ENCODE measurements at regions not wholly inside any gene's neighbourhood (a gene's known extent, or its start where the extent isn't known, plus 50 kb on each side); places are given as distances from the start of the nearest gene placed in this dataset.

DNA sequence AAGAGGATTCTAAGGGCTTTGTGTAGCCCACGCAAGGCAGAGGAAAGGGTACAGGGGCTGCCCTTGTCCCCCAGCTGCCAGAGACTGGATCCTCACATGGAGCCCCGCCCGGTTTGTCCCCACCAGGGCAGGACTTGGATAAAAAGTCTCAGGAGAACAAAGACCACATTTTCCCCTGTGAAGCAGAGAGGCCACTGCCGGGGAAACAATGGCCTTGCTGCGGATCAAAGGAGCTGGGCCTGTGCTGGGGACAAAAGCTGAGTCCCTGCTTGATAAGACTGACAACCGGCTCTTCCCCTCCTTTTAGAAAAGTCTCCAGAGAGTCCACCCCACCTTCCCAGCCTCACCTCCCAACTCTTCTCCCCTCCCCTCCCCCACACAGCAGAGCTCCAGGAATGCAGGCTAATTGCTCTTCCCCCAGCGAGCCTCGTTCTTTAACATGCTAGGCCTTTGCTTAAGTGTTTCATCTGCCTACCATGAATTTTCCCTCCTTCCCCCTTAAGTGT, 142.4 kb downstream of the PLPP3 start:
- DNase-seq (ENCODE audit: extremely low read depth, insufficient read length) = no peak
- TF ChIP-seq, protein P1, sequence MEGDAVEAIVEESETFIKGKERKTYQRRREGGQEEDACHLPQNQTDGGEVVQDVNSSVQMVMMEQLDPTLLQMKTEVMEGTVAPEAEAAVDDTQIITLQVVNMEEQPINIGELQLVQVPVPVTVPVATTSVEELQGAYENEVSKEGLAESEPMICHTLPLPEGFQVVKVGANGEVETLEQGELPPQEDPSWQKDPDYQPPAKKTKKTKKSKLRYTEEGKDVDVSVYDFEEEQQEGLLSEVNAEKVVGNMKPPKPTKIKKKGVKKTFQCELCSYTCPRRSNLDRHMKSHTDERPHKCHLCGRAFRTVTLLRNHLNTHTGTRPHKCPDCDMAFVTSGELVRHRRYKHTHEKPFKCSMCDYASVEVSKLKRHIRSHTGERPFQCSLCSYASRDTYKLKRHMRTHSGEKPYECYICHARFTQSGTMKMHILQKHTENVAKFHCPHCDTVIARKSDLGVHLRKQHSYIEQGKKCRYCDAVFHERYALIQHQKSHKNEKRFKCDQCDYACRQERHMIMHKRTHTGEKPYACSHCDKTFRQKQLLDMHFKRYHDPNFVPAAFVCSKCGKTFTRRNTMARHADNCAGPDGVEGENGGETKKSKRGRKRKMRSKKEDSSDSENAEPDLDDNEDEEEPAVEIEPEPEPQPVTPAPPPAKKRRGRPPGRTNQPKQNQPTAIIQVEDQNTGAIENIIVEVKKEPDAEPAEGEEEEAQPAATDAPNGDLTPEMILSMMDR (IDR thresholded peaks at IDR 0.05; ENCODE audit: insufficient read depth, low read length, poor library complexity, severe bottlenecking) = no peak
- no peaks in the 10 kb centered on the region; the same call in 1 of the 2 replicates for H3K27me3 ChIP-seq (replicated peaks; ENCODE audit: control insufficient read depth, insufficient read depth, low read length)
- H3K4me3 ChIP-seq (replicated peaks; ENCODE audit: low read depth, low read length) = no peak overlapping the region
- H3K36me3 ChIP-seq (ENCODE audit: control insufficient read depth, insufficient read depth, low read length) = no peaks in the 10 kb centered on the region

DNA sequence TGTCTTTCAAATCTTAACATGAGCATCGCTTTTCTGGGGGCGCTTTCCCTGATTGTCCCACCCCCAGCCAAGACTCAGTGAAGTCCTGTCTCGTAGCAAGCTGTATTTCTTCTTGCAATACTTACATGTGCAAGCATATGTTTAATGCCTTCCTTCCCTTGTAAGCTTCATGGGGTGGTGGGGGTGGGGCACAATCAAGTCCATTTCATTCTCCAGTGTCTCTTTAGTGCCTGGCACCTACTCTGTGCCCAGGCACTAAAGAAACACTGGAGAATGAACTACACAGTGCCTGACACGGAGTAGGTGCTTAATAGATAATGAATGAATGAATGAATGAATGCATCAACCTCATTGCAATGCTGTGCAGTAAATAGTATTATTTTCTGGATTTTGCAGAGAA, 143.1 kb downstream of the PLPP3 start:
- DNase-seq (ENCODE audit: extremely low read depth, insufficient read length) = no peak
- H3K36me3 ChIP-seq (ENCODE audit: control insufficient read depth, insufficient read depth, low read length) = no peaks in the 10 kb centered on the region
- H3K27me3 ChIP-seq (replicated peaks; ENCODE audit: control insufficient read depth, insufficient read depth, low read length) = no peaks in the 10 kb centered on the region; the same call in 1 of the 2 replicates
- TF ChIP-seq, protein P1 (IDR thresholded peaks at IDR 0.05; ENCODE audit: insufficient read depth, low read length, poor library complexity, severe bottlenecking) = no peak
- H3K4me3 ChIP-seq (replicated peaks; ENCODE audit: low read depth, low read length) = no peak overlapping the region

DNA sequence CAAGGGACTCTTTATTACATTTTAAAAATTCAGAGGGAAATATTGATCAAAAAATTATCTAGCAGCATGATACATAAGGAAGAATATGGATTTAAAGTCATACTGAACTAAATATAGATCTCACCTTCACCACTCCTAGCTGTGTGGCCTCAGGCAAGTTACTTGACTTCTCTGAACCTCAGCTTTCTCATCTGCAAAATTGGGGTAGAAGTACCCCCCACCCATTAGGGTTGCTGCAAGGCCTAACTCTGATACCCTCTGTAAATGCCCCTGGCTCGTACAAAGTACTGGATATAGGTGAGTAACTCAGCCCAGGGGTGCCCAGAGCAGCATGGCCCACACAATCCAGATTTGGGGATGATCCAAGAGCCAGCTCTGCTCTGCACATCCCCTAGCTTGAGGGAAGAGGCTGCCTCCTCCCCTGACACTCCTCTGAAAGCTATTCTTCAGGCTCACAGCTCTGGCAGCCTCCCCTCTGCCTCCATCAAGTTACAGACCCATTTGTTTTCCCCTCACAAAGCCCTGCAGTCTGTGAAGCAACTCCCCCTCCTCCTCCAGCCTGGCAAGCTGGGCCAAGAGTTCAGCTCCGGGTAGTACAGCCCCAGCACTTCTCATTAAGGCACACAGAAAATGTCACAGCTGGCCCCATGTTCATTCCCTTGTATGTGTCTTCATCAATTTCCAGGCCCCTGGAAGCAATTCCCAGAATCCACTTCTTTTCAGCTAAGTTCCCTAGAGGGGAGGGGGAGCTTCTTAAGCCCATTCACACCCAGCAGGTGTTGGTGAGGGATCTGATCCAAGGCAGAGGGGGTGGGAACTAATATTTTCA, 143.7 kb downstream of the PLPP3 start:
- no peak for DNase-seq (ENCODE audit: extremely low read depth, insufficient read length)
- TF ChIP-seq, protein P1 (IDR thresholded peaks at IDR 0.05; ENCODE audit: insufficient read depth, low read length, poor library complexity, severe bottlenecking) = no peak
- Histone ChIP-seq H3K27me3 (replicated peaks; ENCODE audit: control insufficient read depth, insufficient read depth, low read length) (no peaks in the 10 kb centered on the region; the same call in 1 of the 2 replicates), H3K4me3 (replicated peaks; ENCODE audit: low read depth, low read length) (no peak overlapping the region), H3K36me3 (ENCODE audit: control insufficient read depth, insufficient read depth, low read length) (no peaks in the 10 kb centered on the region)

DNA sequence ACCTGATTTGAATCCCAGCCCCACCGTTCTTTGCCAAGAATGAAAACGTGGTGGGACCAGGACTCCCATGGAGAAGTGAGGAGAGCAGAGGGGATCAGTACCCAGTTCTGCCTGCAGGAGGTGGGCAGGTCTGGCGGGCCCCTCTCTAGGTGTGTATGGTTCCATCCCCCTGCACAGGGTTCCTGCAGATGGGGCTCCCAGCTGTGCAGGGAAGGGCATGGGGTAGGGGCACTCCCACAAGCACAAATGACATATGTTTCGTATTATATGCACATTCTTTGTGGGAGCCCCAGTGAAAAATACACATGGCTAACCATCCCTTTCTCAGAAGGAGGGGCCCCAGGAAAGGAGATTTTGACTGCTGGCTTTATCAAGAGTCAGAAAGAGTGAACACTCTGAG, 144.6 kb downstream of the PLPP3 start:
- TF ChIP-seq, protein P1 (IDR thresholded peaks at IDR 0.05; ENCODE audit: insufficient read depth, low read length, poor library complexity, severe bottlenecking) = peak; percentile 24
- DNase-seq (ENCODE audit: extremely low read depth, insufficient read length) = no peak
- no peak overlapping the region for H3K4me3 ChIP-seq (replicated peaks; ENCODE audit: low read depth, low read length)
- no peaks in the 10 kb centered on the region for H3K36me3 ChIP-seq (ENCODE audit: control insufficient read depth, insufficient read depth, low read length)
- no peaks in the 10 kb centered on the region; the same call in 1 of the 2 replicates for H3K27me3 ChIP-seq (replicated peaks; ENCODE audit: control insufficient read depth, insufficient read depth, low read length)

DNA sequence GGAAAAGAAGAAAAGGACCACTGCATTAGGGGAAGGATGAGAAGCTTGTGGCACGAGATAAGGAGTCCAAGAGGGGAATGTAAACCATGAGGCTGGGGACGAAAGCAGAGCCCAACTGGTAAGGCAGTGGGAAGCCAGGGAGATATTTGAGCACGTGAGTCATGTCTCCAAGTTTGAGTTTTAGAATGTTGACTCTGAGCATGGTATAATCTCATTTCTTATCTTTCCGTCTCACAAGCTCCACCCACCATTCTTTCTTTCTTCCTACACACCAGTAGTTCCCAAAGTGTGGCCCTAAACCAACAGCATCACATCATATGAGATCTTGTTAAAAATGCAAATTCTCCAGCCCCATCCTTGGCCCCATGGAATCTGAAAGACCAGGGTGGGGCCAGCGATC, 145.3 kb downstream of the PLPP3 start:
- Histone ChIP-seq H3K27me3 (replicated peaks; ENCODE audit: control insufficient read depth, insufficient read depth, low read length) (no peaks in the 10 kb centered on the region; the same call in 1 of the 2 replicates), H3K4me3 (replicated peaks; ENCODE audit: low read depth, low read length) (no peak overlapping the region), H3K36me3 (ENCODE audit: control insufficient read depth, insufficient read depth, low read length) (no peaks in the 10 kb centered on the region)
- DNase-seq (ENCODE audit: extremely low read depth, insufficient read length) = no peak
- TF ChIP-seq, protein P1 (IDR thresholded peaks at IDR 0.05; ENCODE audit: insufficient read depth, low read length, poor library complexity, severe bottlenecking) = no peak

Measured in GM06990 (cell line).